PC-3 (cell line): ENCODE measurements at regions not wholly inside any gene's neighbourhood (a gene's known extent, or its start where the extent isn't known, plus 50 kb on each side); places are given as distances from the start of the nearest gene placed in this dataset.

Experiments
- ATAC-seq: fragments of 200-7000 bp; cut with Tn5 transposase; 2 replicates; pipeline ENCODE4 v1.9.1; 2020; ENCODE audit warnings: mild to moderate bottlenecking, moderate library complexity
- BruUV-seq: library from RNA; stranded (reverse); fragments of 400-500 nt; replicated peaks from 2 replicates; lab custom pipeline; 2021; lab: Mats Ljungman, UMichigan
- CTCF ChIA-PET: fragments of 300-600 bp; sonication (Branson Sonifier 250); formaldehyde crosslinking; loops from one replicate; lab custom pipeline; 2022; ENCODE audit warnings: antibody characterized with exemption; lab: Charles Lee
- POLR2A ChIA-PET: fragments of 300-600 bp; sonication (Branson Sonifier 250); formaldehyde crosslinking; loops from one replicate; lab custom pipeline; 2022; ENCODE audit warnings: antibody characterized with exemption; ENCODE audit not compliant: unreplicated experiment; lab: Charles Lee
- DNase-seq: peaks from one replicate; pipeline ENCODE4 v3.0.0-alpha.2; 2015
- H2AFZ ChIP-seq: fragments of 300-600 bp; sonication (generic); 2 replicates; pipeline ENCODE4 v1.6.0; 2016; ENCODE audit warnings: antibody characterized with exemption, low read length
- H3F3A ChIP-seq: fragments of 300-600 bp; sonication (generic); one replicate; pipeline ENCODE4 v1.6.0; 2017; ENCODE audit warnings: antibody characterized with exemption, low read length, control low read depth, mild to moderate bottlenecking; ENCODE audit not compliant: unreplicated experiment
- H3K27ac ChIP-seq: fragments of 300-600 bp; sonication (generic); 2 replicates; pipeline ENCODE4 v1.5.1; 2016; ENCODE audit warnings: mild to moderate bottlenecking, low read length
- H3K27me3 ChIP-seq: fragments of 300-600 bp; sonication (generic); 2 replicates; pipeline ENCODE4 v1.6.1; 2016; ENCODE audit warnings: low read length, mixed read lengths
- H3K36me3 ChIP-seq: fragments of 300-600 bp; sonication (generic); 2 replicates; pipeline ENCODE4 v1.6.1; 2016; ENCODE audit warnings: low read depth, mixed run types, low read length, mixed read lengths
- H3K4me1 ChIP-seq: fragments of 300-600 bp; sonication (generic); 2 replicates; pipeline ENCODE4 v1.5.1; 2016; ENCODE audit warnings: low read length; ENCODE audit not compliant: insufficient read depth
- H3K4me2 ChIP-seq: fragments of 300-600 bp; sonication (generic); 2 replicates; pipeline ENCODE4 v1.6.0; 2016; ENCODE audit warnings: low read length
- H3K4me3 ChIP-seq: fragments of 300-600 bp; sonication (generic); 2 replicates; pipeline ENCODE4 v1.5.1; 2016; ENCODE audit warnings: mild to moderate bottlenecking, low read length, mixed read lengths
- H3K79me2 ChIP-seq: fragments of 300-600 bp; sonication (generic); 2 replicates; pipeline ENCODE4 v1.6.1; 2017; ENCODE audit warnings: low read length, mixed read lengths
- H3K9ac ChIP-seq: fragments of 300-600 bp; sonication (generic); 2 replicates; pipeline ENCODE4 v1.6.0; 2016; ENCODE audit warnings: mild to moderate bottlenecking, low read length
- H3K9me2 ChIP-seq: fragments of 300-600 bp; sonication (generic); replicated peaks from 2 replicates; pipeline ENCODE4 v1.6.1; 2016; ENCODE audit warnings: mixed run types, low read length, mixed read lengths
- H3K9me3 ChIP-seq: fragments of 300-600 bp; sonication (generic); 2 replicates; pipeline ENCODE4 v1.6.1; 2016; ENCODE audit warnings: low read length, mixed read lengths
- H4K20me1 ChIP-seq: fragments of 300-600 bp; sonication (generic); 2 replicates; pipeline ENCODE4 v1.6.1; 2016; ENCODE audit warnings: low read length, mixed read lengths
- CTCF ChIP-seq: fragments of 300-600 bp; sonication (generic); conservative IDR thresholded peaks from 2 replicates; pipeline ENCODE4 v1.5.1; 2017; ENCODE audit warnings: antibody characterized with exemption, low read depth, mild to moderate bottlenecking, low read length
- EZH2 ChIP-seq: fragments of 300-600 bp; sonication (generic); IDR thresholded peaks from one replicate; pipeline ENCODE4 v1.6.1; 2017; ENCODE audit warnings: antibody characterized with exemption, mild to moderate bottlenecking, low read length; ENCODE audit not compliant: unreplicated experiment
- EZH2phosphoT487 ChIP-seq: fragments of 300-600 bp; sonication (generic); IDR thresholded peaks from 2 replicates; pipeline ENCODE4 v1.6.1; 2018; ENCODE audit warnings: mild to moderate bottlenecking, antibody characterized with exemption, low read length, borderline replicate concordance
- intact Hi-C: fragments of 100-400 bp; cut with micrococcal nuclease; formaldehyde crosslinking; loops from 2 replicates; pipeline ENCODE4 v1.9.0; 2023

- no peak overlapping the region for H2AFZ ChIP-seq
- intact Hi-C loops, result no loop called here
- ChIA-PET CTCF (no interaction called here), POLR2A (no interaction called here)
- no peak for DNase-seq
- no peaks in the 10 kb centered on the region; the same call in 1 of the 2 replicates for H3K27me3 ChIP-seq
- H4K20me1 ChIP-seq, result no peaks in the 10 kb centered on the region
- no peak overlapping the region for H3K9ac ChIP-seq
- no peaks in the 10 kb centered on the region for H3K79me2 ChIP-seq
- no peaks in the 10 kb centered on the region for H3K9me3 ChIP-seq
- no peaks in the 10 kb centered on the region for H3K9me2 ChIP-seq
- TF ChIP-seq EZH2phosphoT487 (no peak), CTCF (no peak), EZH2 (no peak)
- no peak overlapping the region for H3K27ac ChIP-seq
- no peak for ATAC-seq
- no peak overlapping the region for H3K4me2 ChIP-seq
- no peaks in the 10 kb centered on the region for H3F3A ChIP-seq
- BruUV-seq, result no TSS peak
- no peaks in the 10 kb centered on the region for H3K36me3 ChIP-seq
- H3K4me3 ChIP-seq, result no peak overlapping the region
- H3K4me1 ChIP-seq, result no peaks in the 10 kb centered on the region
Observed at GRCh38 chr10:121195524-121195910, 344.4 kb downstream of the WDR11 start.

GRCh38 chr10:121199081-121199480, 347.9 kb downstream of the WDR11 start:
- no TSS peak for BruUV-seq
- no peak overlapping the region for H3K4me2 ChIP-seq
- no peak overlapping the region for H3K4me3 ChIP-seq
- H3K4me1 ChIP-seq, result no peaks in the 10 kb centered on the region
- no peaks in the 10 kb centered on the region for H3K9me2 ChIP-seq
- no peak for TF ChIP-seq CTCF
- H3K36me3 ChIP-seq, result no peaks in the 10 kb centered on the region
- H4K20me1 ChIP-seq, result no peaks in the 10 kb centered on the region
- POLR2A ChIA-PET, result interaction anchor here (0.8 kb wide), 1 partner anchor 88 kb away, joined by 6 read pairs; no protein-coding TSS in a partner anchor
- H3K9ac ChIP-seq, result no peak overlapping the region
- H3K79me2 ChIP-seq, result no peaks in the 10 kb centered on the region
- DNase-seq (no peak), ATAC-seq (no peak)
- H3F3A ChIP-seq, result no peaks in the 10 kb centered on the region
- no peak overlapping the region for H2AFZ ChIP-seq
- intact Hi-C loops, result no loop called here
- H3K27me3 ChIP-seq, result peaks cover 16% of the 10 kb centered on the region
- CTCF ChIA-PET, result no interaction called here
- H3K27ac ChIP-seq, result no peak overlapping the region
- no peaks in the 10 kb centered on the region for H3K9me3 ChIP-seq

- BruUV-seq, result no TSS peak
- no peak overlapping the region for H3K4me3 ChIP-seq
- H3K79me2 ChIP-seq, result no peaks in the 10 kb centered on the region
- no peaks in the 10 kb centered on the region for H3K9me2 ChIP-seq
- intact Hi-C loops, result no loop called here
- H3K27me3 ChIP-seq, result peaks cover 26% of the 10 kb centered on the region
- no peaks in the 10 kb centered on the region for H3K4me1 ChIP-seq
- DNase-seq (no peak), ATAC-seq (no peak)
- no peak overlapping the region for H3K9ac ChIP-seq
- ChIA-PET POLR2A (no interaction called here), CTCF (no interaction called here)
- no peak overlapping the region for H2AFZ ChIP-seq
- H3K9me3 ChIP-seq, result no peaks in the 10 kb centered on the region
- TF ChIP-seq EZH2phosphoT487 (no peak), EZH2 (no peak), CTCF (no peak)
- no peak overlapping the region for H3K4me2 ChIP-seq
- no peaks in the 10 kb centered on the region for H4K20me1 ChIP-seq
- no peaks in the 10 kb centered on the region for H3K36me3 ChIP-seq
- H3F3A ChIP-seq, result no peaks in the 10 kb centered on the region
- H3K27ac ChIP-seq, result no peak overlapping the region
Observed at GRCh38 chr10:121205625-121206024, 354.5 kb downstream of the WDR11 start.
